GM18867 (cell line): ENCODE measurements at regions not wholly inside any gene's neighbourhood (a gene's known extent, or its start where the extent isn't known, plus 50 kb on each side); places are given as distances from the start of the nearest gene placed in this dataset.
"Not testable (repeated sequence)": the region's sequence is repeated elsewhere in the genome, so short reads cannot be mapped to it uniquely, and the experiment has no call there.

Experiments
- ATAC-seq: cut with Tn5 transposase; IDR thresholded peaks from one replicate; pipeline ENCODE4 v1.9.1; 2021; ENCODE audit warnings: mild to moderate bottlenecking, moderate library complexity; ENCODE audit not compliant: unreplicated experiment

DNA sequence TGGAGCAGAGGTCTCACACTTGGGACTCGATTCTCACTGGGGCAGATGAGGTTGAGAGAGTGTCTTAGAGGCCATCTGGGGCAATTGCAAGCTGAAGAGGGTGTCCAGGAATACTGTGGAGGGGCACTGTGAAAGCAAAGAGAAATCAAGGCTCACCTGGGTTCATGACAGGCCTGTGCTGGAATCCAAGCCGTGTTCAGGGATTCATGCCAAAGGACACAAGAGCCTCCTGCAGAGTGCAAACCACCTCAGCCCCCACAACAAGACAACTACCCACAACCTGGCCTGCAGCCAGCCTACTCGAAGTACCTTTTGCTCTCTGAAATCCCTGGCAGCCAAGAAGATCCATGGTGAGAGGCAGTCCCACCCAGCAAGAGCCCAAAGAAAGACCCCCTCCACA lies 2334.2 kb downstream of the TP53TG3F start:
- ATAC-seq = no peak

DNA sequence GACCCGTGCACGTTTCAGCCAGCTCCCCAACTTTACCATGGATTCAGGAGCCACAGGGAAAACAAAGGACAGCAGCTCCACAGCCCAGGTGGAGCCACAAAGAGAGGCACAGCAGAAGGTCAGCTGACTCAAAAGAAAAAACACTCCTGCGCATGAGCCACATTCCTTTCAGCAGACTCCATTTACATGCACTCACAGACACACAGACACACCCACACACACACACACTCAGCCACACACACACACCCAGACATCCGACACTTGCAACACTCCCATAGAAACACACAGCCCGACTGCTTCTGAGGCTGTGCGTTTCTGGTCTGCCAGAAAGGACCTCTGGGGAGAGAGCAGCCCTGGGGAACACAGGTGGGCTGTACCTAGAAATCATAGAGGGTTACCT lies 2335.5 kb downstream of the TP53TG3F start:
- ATAC-seq = no peak

DNA sequence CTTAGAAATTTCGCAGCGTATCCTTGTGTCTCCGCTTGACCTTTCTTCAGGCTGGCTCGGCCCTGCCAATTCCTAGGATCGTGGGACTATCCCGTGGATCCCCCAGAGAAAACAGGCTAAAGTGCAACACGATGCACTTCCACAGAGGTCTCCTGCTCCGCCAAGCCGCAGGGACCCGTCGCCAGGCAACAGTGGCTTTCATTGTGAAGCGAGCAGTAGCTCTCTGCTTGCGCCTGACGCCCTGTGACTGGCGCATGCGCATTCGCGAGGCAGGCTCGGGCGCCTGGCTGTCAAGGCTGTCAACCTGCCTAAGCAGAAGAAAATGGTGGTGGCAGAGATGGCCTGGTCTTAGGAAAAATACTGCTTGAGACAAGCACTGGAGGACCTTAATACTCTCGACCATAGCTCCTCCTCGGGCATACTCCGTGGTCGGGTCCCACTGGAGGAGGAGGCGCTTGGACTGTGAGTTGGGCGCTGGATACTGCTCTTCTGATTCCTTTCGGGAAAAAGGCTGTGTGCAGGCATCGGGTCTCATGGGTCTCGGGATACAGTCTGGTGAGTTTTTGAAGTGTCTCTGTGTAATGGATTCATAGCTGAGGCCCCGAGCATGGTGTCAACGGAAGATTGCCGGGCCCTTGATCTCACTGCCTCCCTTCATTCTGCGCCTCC lies 2336.1 kb downstream of the TP53TG3F start:
- ATAC-seq = no peak

DNA sequence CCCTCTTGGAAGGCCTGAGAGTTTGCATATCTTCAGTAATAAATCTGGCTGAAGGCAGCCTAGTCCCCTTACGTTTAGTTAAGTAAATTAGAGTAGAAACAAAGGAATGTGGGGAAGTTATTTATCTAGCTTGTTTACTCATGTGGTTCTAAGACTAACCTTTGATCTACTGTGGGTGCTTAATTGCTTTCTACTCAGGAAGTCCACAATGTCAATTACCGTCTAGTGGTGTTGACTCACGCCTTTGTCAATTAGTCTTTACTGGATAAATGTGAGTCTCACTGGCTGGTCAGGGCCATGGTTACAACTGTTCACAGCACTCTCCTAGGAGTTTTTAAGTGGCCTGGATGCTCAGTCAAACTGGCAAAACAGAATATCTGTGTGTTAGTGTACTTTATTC lies 2338.4 kb downstream of the TP53TG3F start:
- ATAC-seq = no peak

DNA sequence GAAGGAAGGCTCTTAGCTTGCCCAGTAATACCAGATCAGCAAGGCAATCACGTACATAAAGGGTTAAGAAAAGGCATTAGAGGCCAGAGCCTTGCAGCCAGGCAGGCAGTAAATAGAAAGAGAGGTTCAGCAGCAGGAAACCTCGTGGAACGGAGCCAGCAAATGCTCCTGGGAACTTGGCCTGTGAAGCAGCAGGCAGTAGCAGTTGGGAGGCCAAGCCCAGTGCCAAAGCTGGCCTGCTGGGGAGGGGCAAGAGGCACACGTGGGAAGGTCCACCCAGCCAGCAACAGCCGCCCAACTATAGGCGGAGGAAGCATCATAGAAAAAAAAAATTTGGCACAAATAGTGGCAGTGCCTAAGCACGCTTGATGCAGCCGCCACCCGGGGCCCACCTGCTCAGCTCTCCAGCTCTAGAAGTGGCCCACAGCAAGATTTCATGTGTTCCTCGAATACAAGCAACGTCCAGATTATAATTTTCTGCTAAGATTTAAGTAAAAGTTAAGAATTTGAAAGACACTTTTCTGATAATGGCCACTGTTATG lies 2339.5 kb downstream of the TP53TG3F start:
- no peak for ATAC-seq

DNA sequence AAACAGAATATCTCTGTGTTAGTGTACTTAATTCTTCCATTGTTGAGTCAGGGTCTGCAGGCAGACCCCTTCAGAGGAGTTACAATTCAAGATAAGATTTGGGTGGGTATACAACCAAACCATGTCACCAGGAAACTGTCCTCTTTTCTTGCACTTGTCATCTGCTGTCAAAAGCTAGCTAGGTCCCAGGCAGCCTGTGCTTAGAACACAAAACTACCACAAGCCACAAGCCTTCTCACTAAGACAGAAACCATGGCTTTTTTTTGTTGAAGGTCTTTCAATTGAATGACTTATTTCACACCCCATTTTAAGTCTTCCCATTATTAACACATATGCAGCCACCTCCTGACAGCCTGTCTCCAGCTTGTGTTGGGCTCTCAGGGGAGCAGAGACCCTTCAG lies 2345.1 kb downstream of the TP53TG3F start:
- ATAC-seq = not testable (repeated sequence)

DNA sequence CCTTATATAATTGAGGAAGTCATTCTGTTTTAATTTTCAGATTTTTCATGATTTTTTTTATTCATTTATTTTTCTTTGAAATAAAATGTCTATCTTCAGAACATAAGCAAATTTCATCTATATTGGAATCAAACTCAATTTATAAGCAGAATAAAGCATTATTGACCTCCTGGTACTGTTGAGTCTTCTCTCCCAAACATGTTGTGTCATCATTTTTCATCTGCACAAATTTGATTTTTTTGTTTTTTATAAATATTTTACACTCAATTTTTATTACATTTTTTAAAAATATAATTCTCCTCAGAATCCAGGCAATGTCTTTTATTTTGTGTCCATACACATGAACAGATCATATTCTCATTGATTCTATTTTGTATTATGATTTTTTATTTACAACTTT lies 2363.9 kb downstream of the TP53TG3F start:
- ATAC-seq = no peak

DNA sequence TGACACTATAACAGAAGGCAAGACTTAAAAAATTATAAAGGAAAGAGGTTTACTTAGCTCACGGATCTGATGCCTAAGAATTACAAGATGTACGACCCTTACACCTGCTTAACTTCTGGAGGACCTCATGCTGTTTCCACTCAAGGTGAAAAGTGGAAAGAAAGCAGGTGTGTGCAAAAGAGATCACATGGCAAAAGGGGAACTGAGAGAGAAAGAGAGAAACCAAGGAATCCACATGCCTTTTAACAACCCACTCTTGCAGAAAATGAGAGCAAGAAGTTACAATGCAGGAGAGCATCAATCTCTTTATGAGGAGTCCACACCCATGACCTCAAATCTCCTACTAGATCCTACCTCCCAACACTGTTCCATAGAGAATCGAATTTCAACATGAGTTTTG lies 2382.2 kb downstream of the TP53TG3F start:
- no peak for ATAC-seq

DNA sequence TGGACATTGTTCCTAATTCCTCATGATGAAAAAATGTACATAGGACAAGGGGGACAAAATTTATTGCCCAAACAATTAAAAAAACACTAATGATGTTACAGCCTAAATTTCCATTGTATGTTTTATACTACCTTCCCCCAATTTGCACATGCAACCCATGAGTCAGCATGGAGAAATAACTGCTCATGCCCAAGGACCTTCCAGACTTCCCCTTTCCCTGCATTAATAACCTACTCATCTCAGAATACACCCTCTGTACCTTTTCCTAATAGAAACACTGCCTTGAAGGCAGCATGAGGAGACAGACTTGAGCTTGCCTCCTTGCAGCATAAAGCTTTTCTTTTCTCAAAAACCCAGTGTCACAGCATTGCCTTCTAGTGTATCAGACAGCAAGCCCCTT lies 2402.8 kb downstream of the TP53TG3F start:
- ATAC-seq = no peak

DNA sequence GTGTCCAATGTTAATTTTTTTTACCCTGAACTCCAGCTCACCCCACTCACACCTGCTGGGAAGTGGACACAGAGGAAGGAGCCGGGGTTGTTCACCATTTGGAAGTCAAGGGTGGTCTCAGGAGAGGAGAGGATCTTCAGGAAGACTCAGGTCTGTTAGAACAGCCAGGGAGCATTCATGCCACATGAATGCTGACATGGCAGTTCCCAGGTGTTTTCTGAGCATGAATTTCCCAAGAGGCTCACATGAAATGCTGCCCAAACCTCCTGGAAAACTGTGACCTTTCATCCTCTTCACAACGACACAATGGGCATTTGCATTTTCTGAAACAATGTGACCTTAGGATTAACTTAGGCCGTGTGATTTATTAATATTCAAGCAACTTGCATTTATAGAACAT lies 2409.2 kb downstream of the TP53TG3F start:
- no peak for ATAC-seq

DNA sequence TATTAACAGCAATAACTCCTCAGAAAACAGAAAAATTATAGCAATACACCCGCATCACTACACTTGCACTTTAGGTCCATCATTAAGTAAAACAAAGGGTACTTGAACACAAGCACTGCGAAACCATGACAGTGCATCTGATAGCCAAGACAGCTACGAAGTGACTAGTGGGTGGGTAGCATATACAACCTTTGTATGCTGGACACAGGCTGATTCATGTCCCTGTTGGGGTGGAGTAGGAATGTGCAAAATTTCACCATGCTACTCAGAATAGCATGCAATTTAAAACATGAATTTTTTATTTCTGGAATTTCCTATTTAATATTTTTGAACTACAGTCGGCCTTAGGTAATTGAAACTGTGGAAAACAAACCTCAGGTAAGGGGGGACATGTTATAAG lies 2414.1 kb downstream of the TP53TG3F start:
- no peak for ATAC-seq

DNA sequence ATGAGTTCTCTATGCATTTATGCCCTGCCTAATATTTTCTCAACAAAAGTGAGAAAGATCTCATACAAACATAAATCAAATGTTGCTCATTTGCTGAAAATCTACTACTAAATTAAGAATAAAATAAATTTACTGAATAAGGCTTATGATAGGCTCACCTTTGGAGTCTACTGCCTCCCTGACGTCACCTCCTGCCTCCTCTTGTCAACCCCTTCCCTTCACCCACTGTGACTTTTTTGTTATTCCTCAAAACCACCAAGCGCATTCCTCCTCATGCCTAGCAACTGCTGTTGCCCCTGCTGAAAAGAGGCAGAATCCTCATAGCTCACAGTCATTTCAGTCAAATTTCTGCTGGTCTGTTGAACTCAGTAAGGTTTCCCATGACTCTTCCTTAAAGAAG lies 2422.2 kb downstream of the TP53TG3F start:
- ATAC-seq = no peak

DNA sequence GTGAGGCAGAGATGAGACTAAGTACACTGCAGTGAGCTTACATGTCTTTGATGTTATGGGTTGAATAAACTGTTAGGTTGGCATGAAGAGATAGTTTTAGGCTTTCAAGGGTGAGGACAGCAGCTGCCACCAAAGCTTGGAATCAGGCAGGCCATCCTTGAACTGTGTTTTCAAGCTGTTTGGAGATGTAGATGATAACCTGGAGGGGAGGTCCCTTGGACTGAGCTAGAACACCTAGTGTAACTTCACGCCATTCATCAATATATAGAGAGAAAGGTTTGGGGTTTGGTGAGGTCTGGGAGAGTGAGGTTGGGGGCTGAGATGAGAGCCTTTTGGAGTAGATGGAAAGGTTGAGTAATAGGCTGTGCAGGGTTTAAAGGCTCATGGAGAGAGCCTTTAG lies 2447.0 kb downstream of the TP53TG3F start:
- ATAC-seq = no peak

DNA sequence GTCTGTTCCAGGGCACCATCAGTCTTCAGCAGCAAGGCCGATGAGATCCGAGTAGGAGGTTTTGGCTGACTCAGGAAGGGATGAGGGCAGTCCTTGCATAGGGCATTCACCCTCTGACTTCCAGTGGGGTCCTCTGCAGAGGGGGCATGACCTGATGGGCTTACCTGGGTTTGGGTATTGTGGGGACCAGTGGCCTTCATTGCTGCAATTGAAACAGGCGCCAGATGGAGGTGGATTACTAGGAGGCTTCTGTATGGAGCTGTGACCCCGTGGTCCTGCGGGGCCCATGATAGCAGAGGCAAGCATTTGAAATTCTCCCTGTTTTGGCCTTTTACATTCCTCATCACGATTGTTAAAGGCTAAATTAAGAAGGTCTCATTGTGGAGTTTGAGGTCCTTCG lies 2448.7 kb downstream of the TP53TG3F start:
- no peak for ATAC-seq

DNA sequence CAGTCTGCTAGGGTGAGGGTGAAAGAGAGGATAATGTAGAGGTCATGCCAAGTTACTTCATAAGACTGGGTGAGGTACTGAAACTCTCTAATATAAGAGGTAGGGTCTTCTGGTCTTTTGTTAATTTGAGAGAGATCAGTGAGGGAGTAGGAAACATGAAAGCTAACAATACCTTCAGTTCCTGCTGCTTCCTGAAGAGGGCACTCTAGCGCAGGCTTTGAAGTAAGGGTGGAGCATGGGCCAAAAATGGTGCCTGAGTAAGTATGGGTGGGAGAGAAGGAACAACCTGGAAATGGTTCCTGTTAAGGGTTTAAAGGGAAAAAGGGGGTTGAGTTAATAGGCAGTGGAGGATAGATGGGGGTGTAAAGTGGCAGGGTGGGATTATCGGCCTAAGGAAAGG lies 2449.5 kb downstream of the TP53TG3F start:
- ATAC-seq = no peak

DNA sequence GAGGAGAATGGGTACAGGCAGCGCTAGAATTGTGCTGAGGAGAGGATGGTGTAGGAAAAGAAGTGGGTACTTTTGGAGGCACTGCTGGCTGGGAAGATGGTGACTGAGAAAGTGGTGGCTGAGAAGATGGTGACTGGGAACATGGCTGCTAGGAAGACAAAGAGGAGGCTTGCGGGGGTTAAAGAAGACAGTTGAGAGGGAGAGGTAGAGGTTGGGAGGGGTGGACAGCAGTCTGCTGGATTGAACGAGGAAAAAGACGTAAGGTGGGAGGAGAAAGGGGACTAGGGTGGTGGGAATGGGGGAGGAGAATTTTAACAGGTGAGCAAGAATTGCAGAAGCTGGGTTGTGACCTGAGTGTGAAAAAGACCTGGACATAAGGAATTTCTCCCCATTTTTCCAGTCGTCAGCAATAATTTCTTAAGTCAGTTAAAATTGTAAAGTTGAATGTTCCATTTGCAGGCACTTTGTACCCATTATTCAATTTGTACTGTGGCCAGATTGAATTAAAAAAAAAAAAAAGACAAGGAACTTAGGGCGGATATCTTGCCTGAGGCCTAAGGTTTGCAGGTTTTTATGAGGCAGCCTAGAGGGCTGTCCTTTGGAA lies 2450.0 kb downstream of the TP53TG3F start:
- ATAC-seq = no peak

DNA sequence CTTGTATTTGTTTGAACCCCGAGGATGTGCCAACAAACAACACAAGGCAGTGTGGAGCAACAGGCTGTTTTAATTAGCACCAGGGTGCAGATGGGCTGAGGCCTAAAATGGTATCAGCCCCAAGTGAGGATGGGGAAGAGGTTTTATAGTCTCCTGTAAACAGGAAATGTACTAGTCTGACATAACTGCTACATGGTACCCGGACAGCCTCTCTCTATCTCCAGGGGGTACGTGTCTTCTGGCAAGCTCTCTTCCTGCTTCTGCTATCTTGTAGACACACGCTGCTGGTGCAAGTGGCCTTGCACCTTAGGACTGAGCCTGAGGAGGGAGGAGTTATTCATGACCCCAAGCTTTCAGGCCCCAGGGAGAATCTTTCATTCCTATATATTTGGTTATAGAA lies 2451.0 kb downstream of the TP53TG3F start:
- ATAC-seq = no peak

DNA sequence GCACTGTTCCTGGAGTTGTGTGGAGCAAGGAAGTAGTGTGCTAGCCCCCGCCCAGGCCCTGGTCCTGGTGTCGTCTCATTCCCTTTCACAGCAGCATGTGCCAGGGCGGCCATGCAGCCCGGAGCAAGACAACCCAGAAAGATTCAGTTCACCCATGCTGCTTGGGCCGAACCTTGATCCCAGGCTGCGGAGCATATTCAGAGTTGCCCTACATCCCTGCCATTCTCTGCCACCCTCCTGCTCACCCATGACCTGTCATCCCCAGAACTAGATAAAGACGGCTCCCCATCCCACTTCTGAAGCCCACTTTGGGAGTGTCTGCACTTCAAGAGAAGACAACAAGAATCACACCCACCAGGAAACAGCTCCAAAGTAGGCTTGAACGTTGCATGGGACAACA lies 2452.5 kb downstream of the TP53TG3F start:
- no peak for ATAC-seq

DNA sequence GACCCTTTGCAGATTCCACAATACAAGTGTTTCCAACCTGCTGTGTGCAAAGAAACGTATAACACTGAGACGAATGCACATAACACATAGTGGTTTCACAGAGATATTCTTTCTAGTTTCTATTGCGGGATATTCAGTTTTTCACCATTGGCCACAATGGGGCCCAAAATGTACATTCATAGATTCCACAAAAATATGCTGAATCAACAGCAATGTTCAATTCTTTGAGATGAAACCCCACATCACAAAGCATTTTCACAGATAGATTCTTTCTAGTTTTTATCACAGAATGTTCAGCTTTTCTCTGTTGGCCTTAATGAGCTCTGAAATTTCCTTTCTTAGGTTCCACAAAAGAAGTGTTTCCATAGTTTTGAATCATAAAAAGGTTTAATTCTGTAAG lies 2472.3 kb downstream of the TP53TG3F start:
- ATAC-seq = no peak
